SU-DHL-6 (cell line): ENCODE measurements at regions not wholly inside any gene's neighbourhood (a gene's known extent, or its start where the extent isn't known, plus 50 kb on each side); places are given as distances from the start of the nearest gene placed in this dataset.

Source experiments
- EZH2phosphoT487 ChIP-seq: fragments of 200-600 bp; sonication (generic), shearing (Covaris generic); conservative IDR thresholded peaks from 2 replicates; pipeline ENCODE4 v1.6.1; 2018; ENCODE audit warnings: mild to moderate bottlenecking, antibody characterized with exemption, low read length, moderate library complexity, mixed read lengths
- TF ChIP-seq, protein P1 (sequence below): fragments of 200-600 bp; sonication (generic); IDR thresholded peaks from one replicate; pipeline ENCODE4 v1.5.1; 2017; ENCODE audit warnings: antibody characterized with exemption, mild to moderate bottlenecking, low read length, moderate library complexity; ENCODE audit not compliant: insufficient read depth, poor library complexity, severe bottlenecking

DNA sequence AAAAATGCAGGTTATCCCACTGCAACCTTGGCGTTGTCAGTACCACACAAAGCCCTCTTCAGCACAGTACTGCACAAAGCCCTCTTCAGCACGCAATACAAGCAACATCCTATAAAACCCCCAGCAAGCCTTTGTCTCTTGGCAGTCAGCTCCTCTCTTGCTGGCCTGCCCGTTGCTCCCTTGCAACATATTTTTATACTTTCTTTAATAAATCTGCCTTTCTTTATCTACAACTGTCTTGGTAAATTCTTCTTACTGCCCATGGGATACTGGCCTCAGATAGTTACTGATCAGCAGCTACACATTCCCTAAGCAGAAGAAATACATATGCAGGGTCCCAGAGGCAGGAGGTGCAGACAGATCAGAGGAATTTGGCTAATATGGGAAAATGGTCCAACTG, 70.5 kb upstream of the MAP3K4 start:
- TF ChIP-seq, protein P1, sequence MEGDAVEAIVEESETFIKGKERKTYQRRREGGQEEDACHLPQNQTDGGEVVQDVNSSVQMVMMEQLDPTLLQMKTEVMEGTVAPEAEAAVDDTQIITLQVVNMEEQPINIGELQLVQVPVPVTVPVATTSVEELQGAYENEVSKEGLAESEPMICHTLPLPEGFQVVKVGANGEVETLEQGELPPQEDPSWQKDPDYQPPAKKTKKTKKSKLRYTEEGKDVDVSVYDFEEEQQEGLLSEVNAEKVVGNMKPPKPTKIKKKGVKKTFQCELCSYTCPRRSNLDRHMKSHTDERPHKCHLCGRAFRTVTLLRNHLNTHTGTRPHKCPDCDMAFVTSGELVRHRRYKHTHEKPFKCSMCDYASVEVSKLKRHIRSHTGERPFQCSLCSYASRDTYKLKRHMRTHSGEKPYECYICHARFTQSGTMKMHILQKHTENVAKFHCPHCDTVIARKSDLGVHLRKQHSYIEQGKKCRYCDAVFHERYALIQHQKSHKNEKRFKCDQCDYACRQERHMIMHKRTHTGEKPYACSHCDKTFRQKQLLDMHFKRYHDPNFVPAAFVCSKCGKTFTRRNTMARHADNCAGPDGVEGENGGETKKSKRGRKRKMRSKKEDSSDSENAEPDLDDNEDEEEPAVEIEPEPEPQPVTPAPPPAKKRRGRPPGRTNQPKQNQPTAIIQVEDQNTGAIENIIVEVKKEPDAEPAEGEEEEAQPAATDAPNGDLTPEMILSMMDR: no peak
- no peak for TF ChIP-seq EZH2phosphoT487
